ENCODE measurements at regions not wholly inside any gene's neighbourhood (a gene's known extent, or its start where the extent isn't known, plus 50 kb on each side); places are given as distances from the start of the nearest gene placed in this dataset.
"Not testable (repeated sequence)": the region's sequence is repeated elsewhere in the genome, so short reads cannot be mapped to it uniquely, and the experiment has no call there.

- ChIA-PET CTCF (no interaction called here), POLR2A (no interaction called here)
- TF ChIP-seq CTCF (IDR thresholded peaks at IDR 0.05; ENCODE audit: insufficient read depth, low read length, missing control alignments): no peak
- H3K4me3 ChIP-seq (ENCODE audit: low read depth, low read length): no peak overlapping the region
- no peak for DNase-seq (ENCODE audit: low read depth, low spot score)
Measured at GRCh38 chr3:144708437-144708836, 736.8 kb downstream of the DIPK2A start.

DNA sequence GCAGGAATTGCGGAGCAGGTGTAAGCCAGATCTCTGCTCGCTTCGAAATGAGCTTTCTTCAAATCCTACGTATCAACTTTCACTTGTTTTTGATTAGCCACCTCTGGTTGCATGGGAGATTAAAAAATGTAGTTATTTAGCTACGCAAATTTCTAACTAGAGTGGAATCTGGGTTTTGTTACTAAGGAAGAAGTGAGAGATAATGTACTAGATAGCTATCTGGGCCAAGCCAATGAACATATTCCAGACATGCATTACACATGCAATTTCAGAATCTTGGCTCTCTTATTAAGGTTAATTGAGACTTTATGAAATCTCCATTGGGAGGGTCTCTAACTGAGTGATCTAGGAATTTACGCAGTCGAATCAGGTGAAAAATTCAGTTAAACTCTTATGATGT, 765.7 kb downstream of the DIPK2A start:
- DNase-seq (ENCODE audit: low read depth, low spot score): no peak
- CTCF ChIA-PET: no interaction called here

DNA sequence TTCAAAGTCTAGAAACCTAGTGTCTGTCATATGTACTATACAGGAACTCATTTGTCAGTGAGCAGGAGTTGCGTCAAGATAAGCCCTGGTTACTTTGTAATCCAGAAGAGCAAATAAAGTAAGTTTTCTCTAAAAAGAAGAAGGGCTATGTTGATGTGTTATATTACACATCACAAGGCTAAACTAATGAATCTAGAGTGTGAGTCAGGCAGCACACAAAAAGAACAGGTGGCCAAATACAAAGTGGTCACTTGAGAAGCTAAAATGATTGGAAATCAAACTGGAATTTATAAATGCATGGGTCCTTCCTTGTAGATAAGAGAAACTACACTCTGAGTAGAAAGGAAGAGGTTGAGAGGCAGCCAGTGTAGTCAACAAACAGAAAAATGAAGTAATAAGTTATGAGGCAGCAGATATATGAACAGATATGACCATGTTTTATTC, 771.6 kb downstream of the DIPK2A start:
- H3K4me3 ChIP-seq (ENCODE audit: low read depth, low read length): no peak overlapping the region
- TF ChIP-seq CTCF (IDR thresholded peaks at IDR 0.05; ENCODE audit: insufficient read depth, low read length, missing control alignments): no peak
- DNase-seq (ENCODE audit: low read depth, low spot score): no peak
- ChIA-PET CTCF (no interaction called here), POLR2A (no interaction called here)

More for the DNA sequence above, 765.7 kb downstream of the DIPK2A start:
- H3K4me3 ChIP-seq (ENCODE audit: low read depth, low read length): no peak overlapping the region
- TF ChIP-seq CTCF (IDR thresholded peaks at IDR 0.05; ENCODE audit: insufficient read depth, low read length, missing control alignments): no peak
- POLR2A ChIA-PET: no interaction called here

DNA sequence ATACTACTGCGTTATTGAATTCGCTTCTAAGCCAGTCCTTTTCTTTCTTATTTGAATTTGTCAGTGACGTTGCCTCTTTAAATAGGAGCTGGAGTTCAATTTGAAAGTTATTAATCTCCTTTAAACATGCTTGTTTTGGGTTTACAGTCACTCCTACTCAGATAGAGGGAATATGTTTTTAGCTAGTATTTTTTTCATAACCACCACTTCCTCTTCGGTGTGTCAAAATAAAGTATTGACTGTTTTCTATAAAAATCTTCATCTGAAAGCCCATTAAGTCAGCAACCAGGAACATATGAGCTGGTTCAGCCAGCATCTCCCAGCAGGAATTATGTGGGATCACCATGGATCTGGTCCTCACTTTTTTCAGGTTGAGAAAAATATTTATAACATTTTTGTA, 772.9 kb downstream of the DIPK2A start:
- POLR2A ChIA-PET: no interaction called here
- TF ChIP-seq CTCF (IDR thresholded peaks at IDR 0.05; ENCODE audit: insufficient read depth, low read length, missing control alignments): no peak

DNA sequence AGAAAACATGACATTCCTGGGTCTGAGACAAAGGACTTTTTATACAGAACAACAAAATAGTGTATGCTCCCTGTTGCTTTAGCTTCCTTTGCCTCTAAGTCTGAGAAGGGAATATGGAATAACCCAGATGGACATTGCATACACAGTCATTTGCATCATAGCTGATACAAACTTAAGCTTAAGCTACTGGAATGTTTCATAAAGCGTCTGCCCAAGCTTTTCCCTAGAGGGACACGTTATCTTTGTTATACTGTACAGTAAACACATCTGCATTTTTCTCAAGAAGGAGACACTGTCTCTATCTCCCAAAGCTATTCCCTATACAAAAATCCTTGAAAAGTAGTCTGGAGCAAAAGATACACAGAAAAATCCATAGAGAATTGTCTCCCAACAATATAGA, 775.0 kb downstream of the DIPK2A start:
- TF ChIP-seq CTCF (IDR thresholded peaks at IDR 0.05; ENCODE audit: insufficient read depth, low read length, missing control alignments): no peak
- ChIA-PET POLR2A (no interaction called here), CTCF (no interaction called here)
- no peak for DNase-seq (ENCODE audit: low read depth, low spot score)
- no peak overlapping the region for H3K4me3 ChIP-seq (ENCODE audit: low read depth, low read length)

More for the DNA sequence above, 772.9 kb downstream of the DIPK2A start:
- no peak for DNase-seq (ENCODE audit: low read depth, low spot score)
- H3K4me3 ChIP-seq (ENCODE audit: low read depth, low read length): no peak overlapping the region
- CTCF ChIA-PET: no interaction called here

DNA sequence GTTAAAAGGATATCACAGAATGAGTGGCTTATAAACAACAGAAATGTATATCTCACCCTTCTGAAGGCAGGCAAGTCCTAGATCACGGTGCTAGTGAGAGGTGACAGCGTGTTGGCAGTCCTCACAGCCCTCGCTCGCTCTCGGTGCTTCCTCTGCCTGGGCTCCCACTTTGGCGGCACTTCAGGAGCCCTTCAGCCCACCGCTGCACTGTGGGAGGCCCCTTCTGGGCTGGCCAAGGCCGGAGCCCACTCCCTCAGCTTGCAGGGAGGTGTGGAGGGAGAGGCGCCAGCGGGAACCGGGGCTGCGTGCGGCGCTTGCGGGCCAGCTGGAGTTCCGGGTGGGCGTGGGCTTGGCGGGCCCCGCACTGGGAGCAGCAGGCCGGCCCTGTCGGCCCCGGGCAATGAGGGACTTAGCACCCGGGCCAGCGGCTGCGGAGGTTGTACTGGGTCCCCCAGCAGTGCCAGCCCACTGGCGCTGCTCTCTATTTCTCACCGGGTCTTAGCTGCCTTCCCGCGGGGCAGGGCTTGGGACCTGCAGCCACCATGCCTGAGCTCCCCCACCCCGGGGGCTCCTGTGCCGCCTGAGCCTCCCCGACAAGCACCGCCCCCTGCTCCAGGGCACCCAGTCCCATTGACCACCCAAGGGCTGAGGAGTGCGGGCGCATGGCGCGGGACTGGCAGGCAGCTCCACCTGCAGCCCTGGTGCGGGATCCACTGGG, 778.1 kb downstream of the DIPK2A start:
- POLR2A ChIA-PET; DNase-seq (ENCODE audit: low read depth, low spot score); CTCF ChIA-PET; H3K4me3 ChIP-seq (ENCODE audit: low read depth, low read length): not testable (repeated sequence)

Data from AG04449 (cell line).